ENCODE measurements at regions not wholly inside any gene's neighbourhood (a gene's known extent, or its start where the extent isn't known, plus 50 kb on each side); places are given as distances from the start of the nearest gene placed in this dataset.

GRCh38 chrX:45859407-45859806 lies 658.7 kb upstream of the DIPK2B start:
- DNase-seq: no peak

DNA sequence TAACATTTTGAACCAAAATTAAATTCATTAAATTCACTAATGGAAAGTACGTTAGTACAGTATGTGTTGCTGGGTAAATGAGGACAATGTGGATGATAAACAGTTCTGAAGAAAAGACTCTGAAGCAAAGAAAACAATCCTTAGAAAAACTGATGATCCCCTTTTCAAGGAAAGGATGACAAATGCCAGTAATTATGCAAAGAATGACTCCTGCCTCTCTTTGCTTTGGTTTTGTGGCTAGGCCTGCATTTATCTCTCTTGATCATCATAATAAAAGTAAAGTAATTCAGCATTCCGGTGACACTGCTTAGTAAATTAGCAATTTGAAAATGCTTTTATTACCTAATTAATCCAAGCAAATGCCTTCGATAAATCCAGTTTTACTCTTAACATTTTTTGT lies 652.2 kb upstream of the DIPK2B start:
- no peak for DNase-seq

DNA sequence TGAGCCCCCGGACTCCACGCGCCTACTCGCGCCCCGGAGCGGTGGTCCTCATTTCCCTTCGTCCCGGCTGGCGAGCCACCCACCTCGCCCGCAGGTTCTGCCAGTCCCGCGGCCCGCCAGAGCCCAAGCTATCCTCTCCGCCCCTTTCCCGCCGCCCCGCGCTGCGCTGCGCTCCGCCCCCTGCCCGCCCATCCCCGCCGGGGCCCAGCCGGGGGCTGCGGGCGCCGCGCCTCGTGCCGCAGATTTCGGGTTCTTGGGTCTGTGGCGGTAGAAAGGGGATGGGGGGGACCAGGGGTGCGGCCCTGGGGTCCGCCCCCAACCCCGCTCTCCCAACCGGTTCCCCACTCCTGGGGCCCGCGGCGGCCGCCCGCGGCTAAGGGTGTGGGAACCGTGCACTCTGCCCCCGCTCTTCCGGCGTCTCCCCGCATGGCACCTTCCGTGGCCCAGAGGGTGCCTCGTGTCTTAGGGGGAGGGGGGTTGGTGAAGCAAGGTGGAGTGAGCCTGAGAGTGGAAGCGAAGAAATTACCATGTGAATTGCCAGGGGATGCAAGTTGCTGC lies 650.8 kb upstream of the DIPK2B start:
- no peak for DNase-seq

- DNase-seq: no peak
Observed at GRCh38 chrX:45850775-45851433, 650.2 kb upstream of the DIPK2B start.

GRCh38 chrX:45850197-45850774 lies 649.6 kb upstream of the DIPK2B start:
- no peak for DNase-seq

DNA sequence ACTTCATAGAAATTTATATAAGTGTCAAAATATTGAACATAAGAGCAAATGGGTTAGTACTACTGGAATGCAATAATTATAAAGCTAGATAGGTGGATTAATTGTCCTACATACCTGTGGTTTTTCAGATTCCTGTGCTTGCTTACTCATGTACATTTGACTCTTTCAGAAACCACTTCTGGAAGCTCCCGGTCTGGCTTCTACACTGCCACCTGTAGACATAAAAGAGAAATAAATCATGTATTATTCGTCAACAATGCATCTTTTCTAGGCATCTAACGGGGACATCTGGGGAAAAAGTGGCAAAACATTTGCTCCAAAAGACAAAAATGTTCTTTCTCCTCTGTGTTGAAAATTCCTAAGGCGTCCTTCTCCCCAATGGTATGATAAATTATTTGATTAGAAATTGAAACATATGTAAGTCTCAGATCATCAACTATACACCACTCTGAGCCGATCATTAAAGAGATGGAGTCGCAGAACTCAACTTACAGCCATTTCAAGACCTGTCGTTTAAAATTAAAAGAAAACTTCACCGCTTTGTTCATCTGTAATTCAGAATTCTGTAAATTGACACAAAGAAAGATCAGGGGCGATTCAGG lies 648.7 kb upstream of the DIPK2B start:
- peak; percentile 11 for DNase-seq

DNA sequence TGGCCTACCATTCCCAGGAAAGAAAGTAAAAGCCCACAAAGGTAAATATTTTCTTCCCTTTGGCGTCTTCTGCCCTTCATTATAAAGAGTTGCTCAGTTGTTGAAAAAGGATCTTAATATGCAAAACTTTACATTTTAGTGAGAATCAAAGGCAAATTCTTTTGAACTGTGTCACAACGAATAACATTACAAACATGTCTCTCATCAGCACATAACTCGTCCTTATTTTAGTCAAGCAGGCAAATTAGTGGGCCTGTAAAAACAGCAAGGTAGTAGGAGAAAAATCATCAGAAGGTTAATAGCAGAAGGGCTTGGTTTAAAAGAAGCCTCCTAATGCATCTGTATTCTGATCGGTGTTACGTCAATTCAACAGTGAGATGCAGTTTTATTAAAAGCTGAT lies 647.3 kb upstream of the DIPK2B start:
- DNase-seq: no peak

DNA sequence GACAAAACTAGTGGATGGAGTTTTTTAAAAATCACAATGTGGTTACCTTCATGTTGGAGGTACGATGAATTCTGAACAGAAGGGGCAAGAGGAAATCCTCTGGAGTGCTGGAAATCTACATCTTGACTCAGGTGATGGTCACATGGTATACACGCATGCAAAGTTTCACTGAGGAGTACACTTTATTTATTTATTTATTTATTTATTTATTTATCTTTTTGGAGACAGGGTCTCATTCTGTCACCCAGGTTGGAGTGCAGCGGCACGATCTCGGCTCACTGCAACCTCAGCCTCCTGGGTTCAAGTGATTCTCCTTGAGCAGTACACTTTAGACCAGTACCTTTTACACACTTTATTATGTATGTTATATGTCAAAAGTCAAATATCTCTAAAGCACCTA lies 645.7 kb upstream of the DIPK2B start:
- DNase-seq: no peak

- no peak for DNase-seq
Observed at GRCh38 chrX:45845142-45845541, 644.5 kb upstream of the DIPK2B start.

DNA sequence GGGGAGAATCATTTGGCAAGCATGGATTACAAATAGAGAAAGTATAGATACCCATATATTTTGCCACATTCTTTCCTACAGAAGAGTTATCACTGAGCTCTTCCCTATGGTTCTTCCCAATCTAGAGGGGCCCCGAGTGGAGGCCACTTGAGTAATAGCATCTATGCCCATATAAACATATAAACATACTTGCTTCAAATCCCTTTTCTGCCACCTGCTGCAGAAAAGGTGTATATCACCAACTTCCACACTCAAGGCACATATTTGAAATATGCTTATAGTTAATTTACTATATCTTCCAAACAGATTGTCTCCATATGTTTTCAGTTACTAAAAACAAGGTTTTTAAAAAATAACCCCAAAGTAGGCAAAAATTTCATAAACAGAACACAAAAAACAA lies 642.8 kb upstream of the DIPK2B start:
- no peak for DNase-seq

- no peak for DNase-seq
Observed at GRCh38 chrX:45842926-45843315, 642.2 kb upstream of the DIPK2B start.

- no peak for DNase-seq
Observed at GRCh38 chrX:45842207-45842925, 641.7 kb upstream of the DIPK2B start.

GRCh38 chrX:45840411-45840950 lies 639.8 kb upstream of the DIPK2B start:
- DNase-seq: no peak

GRCh38 chrX:45830343-45830742 lies 629.7 kb upstream of the DIPK2B start:
- no peak for DNase-seq

DNA sequence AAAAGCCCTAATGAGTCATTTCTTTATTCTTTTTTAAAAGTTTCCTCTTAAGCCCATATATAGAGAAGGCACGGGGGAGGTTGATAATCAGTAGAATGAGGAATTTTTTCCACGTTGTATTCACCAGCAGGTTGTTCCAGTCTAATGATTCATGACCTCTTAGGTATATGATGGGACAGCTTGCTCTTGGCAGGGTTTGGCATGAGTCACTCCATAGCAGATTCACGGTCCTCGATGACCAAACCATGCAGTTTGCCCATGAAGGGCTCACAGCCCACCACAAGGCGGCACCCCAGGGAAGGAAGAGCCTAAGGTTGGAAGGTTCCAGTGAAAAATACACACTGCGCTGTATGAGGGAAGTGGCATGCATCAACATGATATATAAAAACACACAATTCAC lies 623.8 kb upstream of the DIPK2B start:
- DNase-seq: no peak

DNA sequence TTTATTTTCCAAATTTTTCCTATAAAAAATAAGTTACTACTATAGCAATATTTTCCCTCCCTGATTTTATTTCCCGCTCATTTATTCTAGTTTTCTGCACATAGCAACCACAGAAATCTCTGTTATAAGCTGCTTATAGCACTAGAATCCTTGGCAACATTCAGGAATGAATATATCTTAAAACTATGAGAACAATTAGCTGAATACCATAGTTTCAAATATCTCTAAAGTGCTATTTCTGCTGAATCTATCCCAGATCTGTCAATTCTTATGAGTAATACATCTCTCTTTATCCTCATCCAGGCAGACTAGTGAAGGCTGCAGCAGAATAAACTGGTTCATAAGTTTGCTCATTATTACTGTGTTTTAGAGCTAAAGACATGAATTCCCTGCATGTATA lies 622.9 kb upstream of the DIPK2B start:
- DNase-seq: no peak

DNA sequence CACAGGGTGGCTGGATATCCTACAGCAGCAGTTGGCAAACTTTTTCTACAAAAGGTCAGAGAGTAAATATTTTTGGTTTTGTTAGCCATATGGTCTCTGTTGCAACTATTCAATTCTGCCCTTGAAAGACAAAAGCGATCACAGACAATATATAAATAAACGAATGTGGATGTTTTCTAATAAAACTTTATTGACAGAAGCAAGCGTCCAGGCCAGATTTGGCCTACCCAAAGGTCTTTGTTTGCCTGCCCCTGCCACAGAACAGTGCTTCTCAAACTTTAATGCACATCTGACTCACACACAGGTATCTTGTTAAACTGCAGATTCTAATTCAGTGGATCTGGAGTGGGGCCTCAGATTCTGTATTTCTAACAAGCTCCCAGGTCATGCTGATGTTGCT lies 621.4 kb upstream of the DIPK2B start:
- DNase-seq: no peak

- no peak for DNase-seq
Observed at GRCh38 chrX:45818913-45819312, 618.2 kb upstream of the DIPK2B start.

DNA sequence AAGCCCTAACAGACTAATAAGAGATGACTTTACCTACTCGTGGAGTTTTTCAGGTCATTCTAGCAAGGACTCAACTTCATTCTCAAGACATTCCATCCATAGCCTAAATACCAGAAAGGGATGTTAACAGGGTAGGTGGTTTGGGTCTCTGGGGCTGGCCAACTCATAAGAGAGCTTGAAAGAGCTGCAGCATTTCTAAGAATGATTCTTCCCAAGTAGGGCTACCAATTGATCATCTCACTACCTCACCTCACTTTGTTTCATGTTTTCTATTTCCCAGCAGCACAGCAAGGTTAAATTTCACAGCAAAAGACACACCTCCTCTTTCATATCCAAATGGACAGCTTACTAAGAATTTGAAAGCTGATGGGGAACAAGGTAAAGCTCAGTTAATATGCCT lies 614.8 kb upstream of the DIPK2B start:
- DNase-seq: no peak

DNA sequence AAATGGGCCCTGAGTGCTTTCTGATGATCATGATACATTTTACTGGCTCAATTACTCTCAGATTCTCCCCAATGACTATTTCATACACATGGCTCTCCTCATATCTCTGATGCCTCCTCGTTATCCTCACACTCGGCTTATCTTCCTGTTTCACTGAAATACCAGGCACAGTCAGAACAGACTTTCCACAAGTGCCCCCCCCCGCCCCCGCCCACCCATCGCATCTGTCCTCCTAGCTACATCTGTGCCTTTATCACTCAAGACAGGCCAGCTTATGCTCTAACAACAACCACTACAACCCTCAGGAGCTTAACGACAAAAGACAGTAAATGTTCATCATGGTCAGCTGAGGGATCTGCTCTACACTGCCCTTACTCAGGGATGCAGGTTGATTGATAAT lies 610.6 kb upstream of the DIPK2B start:
- no peak for DNase-seq

DNA sequence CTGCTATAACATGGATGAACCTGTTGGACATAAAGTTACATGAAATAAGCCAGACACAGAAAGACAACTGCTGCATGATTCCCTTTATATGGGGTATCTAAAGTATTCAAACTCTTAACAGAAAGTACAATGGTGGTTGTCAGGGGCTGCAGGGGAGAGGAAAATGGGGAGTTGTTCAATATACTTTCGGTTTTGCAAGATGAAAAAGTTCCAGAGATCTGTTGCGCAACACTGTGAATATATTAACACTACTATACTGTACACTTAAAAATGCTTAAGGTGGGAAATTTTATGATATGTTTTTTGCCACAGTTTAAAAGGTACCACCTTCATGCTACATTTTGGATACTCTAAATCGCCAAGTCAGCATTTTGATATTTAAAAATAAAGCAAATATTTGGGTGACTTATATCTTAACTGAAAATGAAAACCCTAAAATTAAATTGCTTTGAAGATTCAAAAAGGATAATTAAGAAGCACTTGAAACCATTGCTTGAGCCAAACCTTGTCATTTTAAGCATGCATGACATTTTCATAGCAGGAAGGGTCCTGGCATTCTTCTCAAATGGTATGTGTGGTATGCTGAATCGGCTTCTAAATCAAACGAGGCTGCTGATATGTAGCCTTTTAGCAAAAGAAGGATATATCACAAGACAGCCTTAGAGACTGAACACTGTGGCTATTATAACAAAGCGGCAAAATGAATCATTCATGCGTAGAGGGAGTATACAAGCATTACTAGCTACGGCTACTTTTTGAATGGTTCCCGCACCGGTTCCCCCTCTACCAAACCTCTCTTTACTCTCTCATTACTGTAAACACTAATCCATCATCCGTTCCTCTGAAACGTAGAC lies 607.1 kb upstream of the DIPK2B start:
- DNase-seq: no peak

GRCh38 chrX:45806410-45807121 lies 605.9 kb upstream of the DIPK2B start:
- DNase-seq: no peak

Measured in NCI-H2171 treated with DMSO at 0.1 percent for 48 hours (cell line).